Tibial nerve (tissue), 4 donors: ENCODE measurements at regions not wholly inside any gene's neighbourhood (a gene's known extent, or its start where the extent isn't known, plus 50 kb on each side); places are given as distances from the start of the nearest gene placed in this dataset.

Experiments
- DNase-seq, 2 donors: peaks; one replicate each; pipeline ENCODE4 v3.0.0-alpha.2; 2019; ENCODE audit warnings: low spot score in 2 of 2
- H3K27ac ChIP-seq, 4 donors: fragments of 200-600 bp; sonication (generic) in 3 of 4; one replicate each; pipeline ENCODE4 v1.5.1; 2017 to 2019; ENCODE audit warnings: mild to moderate bottlenecking in 1 of 4
- H3K27me3 ChIP-seq, 2 donors: fragments of 200-600 bp; sonication (generic) in 1 of 2; one replicate each; pipeline versions ENCODE4 v1.5.1 to v1.6.0; 2017 to 2019
- H3K36me3 ChIP-seq, 3 donors: fragments of 200-600 bp; sonication (generic); one replicate each; pipeline ENCODE4 v1.5.1; 2018 to 2019
- H3K4me1 ChIP-seq, 4 donors: fragments of 200-600 bp; sonication (generic) in 3 of 4; one replicate each; pipeline ENCODE4 v1.5.1; 2017 to 2019
- H3K4me3 ChIP-seq, 4 donors: fragments of 200-600 bp; sonication (generic) in 3 of 4; one replicate each; pipeline ENCODE4 v1.5.1; 2017 to 2019; ENCODE audit warnings: mild to moderate bottlenecking in 1 of 4, moderate library complexity in 1 of 4
- H3K9me3 ChIP-seq, 4 donors: fragments of 200-600 bp; sonication (generic) in 3 of 4; one replicate each; pipeline ENCODE4 v1.5.1; 2017 to 2019
- EP300 ChIP-seq, 2 donors: sonication (generic); formaldehyde crosslinking; IDR thresholded peaks; one replicate each; pipeline ENCODE4 v1.6.1; 2017; ENCODE audit warnings: antibody characterized with exemption in 2 of 2, mild to moderate bottlenecking in 1 of 2
- POLR2A ChIP-seq, 2 donors: fragments of 450-650 bp; IDR thresholded peaks; one replicate each; pipeline ENCODE4 v1.6.1; 2017; ENCODE audit warnings: antibody characterized with exemption in 2 of 2, mild to moderate bottlenecking in 2 of 2, moderate library complexity in 2 of 2
- WGBS, 2 donors: methylation state at CpG; one replicate each; pipeline ENCODE4 v1.1.5; 2018; 5-methylcytosine and 5-hydroxymethylcytosine counted together
- TF ChIP-seq, protein P1 (sequence below), 5 experiments: fragments of 200-600 bp in 3 of 5; fragments of 450-650 bp in 2 of 5; sonication (generic) in 3 of 5; IDR thresholded peaks; one replicate each; pipeline ENCODE4 v1.5.1; 2016 to 2019; ENCODE audit warnings: antibody characterized with exemption in 5 of 5, mild to moderate bottlenecking in 3 of 5, moderate library complexity in 2 of 5

- DNase-seq, result no peak
- no peaks in the 10 kb centered on the region for H3K9me3 ChIP-seq
- TF ChIP-seq, protein P1, sequence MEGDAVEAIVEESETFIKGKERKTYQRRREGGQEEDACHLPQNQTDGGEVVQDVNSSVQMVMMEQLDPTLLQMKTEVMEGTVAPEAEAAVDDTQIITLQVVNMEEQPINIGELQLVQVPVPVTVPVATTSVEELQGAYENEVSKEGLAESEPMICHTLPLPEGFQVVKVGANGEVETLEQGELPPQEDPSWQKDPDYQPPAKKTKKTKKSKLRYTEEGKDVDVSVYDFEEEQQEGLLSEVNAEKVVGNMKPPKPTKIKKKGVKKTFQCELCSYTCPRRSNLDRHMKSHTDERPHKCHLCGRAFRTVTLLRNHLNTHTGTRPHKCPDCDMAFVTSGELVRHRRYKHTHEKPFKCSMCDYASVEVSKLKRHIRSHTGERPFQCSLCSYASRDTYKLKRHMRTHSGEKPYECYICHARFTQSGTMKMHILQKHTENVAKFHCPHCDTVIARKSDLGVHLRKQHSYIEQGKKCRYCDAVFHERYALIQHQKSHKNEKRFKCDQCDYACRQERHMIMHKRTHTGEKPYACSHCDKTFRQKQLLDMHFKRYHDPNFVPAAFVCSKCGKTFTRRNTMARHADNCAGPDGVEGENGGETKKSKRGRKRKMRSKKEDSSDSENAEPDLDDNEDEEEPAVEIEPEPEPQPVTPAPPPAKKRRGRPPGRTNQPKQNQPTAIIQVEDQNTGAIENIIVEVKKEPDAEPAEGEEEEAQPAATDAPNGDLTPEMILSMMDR (IDR thresholded peaks at IDR 0.05), result no peak
- no peak for TF ChIP-seq POLR2A (IDR thresholded peaks at IDR 0.05)
- TF ChIP-seq EP300 (IDR thresholded peaks at IDR 0.05), result no peak
- peaks cover 0 to 15% (median 8%) of the 10 kb centered on the region in 4 donors for H3K4me1 ChIP-seq
- H3K27me3 ChIP-seq, result no peaks in the 10 kb centered on the region
- no peak overlapping the region for H3K27ac ChIP-seq
- H3K4me3 ChIP-seq, result no peak overlapping the region
- WGBS, 2 donors, result 70 to 74% methylated on average over 9 of the region's 9 CpGs
- H3K36me3 ChIP-seq, result no peaks in the 10 kb centered on the region
Observed at GRCh38 chr15:70443486-70444273, 319.7 kb downstream of the UACA start.

DNA sequence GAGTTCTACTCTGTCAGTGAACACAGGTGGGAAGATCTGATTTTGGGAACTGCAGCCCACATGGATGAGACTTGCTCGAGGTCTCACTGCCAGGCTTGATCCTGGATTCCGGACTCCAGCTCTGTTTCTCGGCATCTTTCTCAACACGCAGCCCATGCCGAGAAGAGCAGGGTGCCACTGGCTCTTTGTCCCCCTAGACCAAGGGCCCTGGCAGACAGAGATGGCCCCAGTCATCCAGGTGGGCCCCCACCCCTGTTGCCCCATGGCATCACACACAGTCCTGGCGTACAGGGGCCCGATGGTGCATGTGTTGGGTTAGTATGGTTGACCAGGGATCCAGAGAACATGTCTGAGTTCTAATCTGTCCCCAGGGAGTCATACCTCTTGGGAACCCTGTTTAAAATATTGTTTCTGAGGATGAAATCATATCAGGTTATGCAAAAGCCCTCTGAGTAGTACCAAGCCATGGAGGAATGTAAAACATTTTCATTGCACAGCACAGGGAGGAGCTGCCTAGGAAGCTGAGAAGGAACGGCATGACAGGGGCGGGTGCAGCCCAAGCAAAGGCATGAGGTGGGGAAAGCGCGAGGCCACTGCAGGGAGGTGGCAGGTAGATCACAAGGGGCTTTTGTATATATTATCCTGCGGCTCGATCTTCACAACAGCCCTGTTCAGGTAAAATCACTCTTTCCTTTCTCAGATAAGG is 320.6 kb downstream of the UACA start:
- WGBS, 2 donors, result 83 to 87% methylated on average over 13 of the region's 13 CpGs
- H3K27me3 ChIP-seq, result no peaks in the 10 kb centered on the region

GRCh38 chr15:70442211-70442610 is 321.1 kb downstream of the UACA start:
- Histone ChIP-seq H3K27me3 (no peaks in the 10 kb centered on the region), H3K36me3 (no peaks in the 10 kb centered on the region), H3K4me3 (no peak overlapping the region), H3K9me3 (no peaks in the 10 kb centered on the region), H3K27ac (no peak overlapping the region), H3K4me1 (peaks cover 0 to 1% (median 1%) of the 10 kb centered on the region in 4 donors)
- TF ChIP-seq POLR2A (IDR thresholded peaks at IDR 0.05), result no peak
- no peak for TF ChIP-seq EP300 (IDR thresholded peaks at IDR 0.05)
- TF ChIP-seq, protein P1 (IDR thresholded peaks at IDR 0.05), result no peak
- DNase-seq, result no peak
- 87 to 88% methylated on average over 13 of the region's 13 CpGs for WGBS, 2 donors

More for the DNA sequence above, 320.6 kb downstream of the UACA start:
- Histone ChIP-seq H3K36me3 (no peaks in the 10 kb centered on the region), H3K4me1 (peaks cover 0 to 7% (median 5%) of the 10 kb centered on the region in 4 donors), H3K4me3 (no peak overlapping the region), H3K27ac (no peak overlapping the region), H3K9me3 (no peaks in the 10 kb centered on the region)
- TF ChIP-seq, protein P1 (IDR thresholded peaks at IDR 0.05), result no peak
- TF ChIP-seq EP300 (IDR thresholded peaks at IDR 0.05) (no peak), POLR2A (IDR thresholded peaks at IDR 0.05) (no peak)
- no peak for DNase-seq

GRCh38 chr15:70440416-70441138 is 322.8 kb downstream of the UACA start:
- no peaks in the 10 kb centered on the region for H3K9me3 ChIP-seq
- H3K27me3 ChIP-seq, result no peaks in the 10 kb centered on the region
- H3K27ac ChIP-seq, result no peak overlapping the region
- WGBS, 2 donors, result 89 to 93% methylated on average over 10 of the region's 10 CpGs
- H3K4me3 ChIP-seq, result no peak overlapping the region
- H3K36me3 ChIP-seq, result no peaks in the 10 kb centered on the region
- no peaks in the 10 kb centered on the region for H3K4me1 ChIP-seq
- no peak for DNase-seq
- TF ChIP-seq POLR2A (IDR thresholded peaks at IDR 0.05) (no peak), EP300 (IDR thresholded peaks at IDR 0.05) (no peak)
- TF ChIP-seq, protein P1 (IDR thresholded peaks at IDR 0.05), result no peak
